DOHH2 (cell line): ENCODE measurements at regions not wholly inside any gene's neighbourhood (a gene's known extent, or its start where the extent isn't known, plus 50 kb on each side); places are given as distances from the start of the nearest gene placed in this dataset.

Experiments
- EZH2phosphoT487 ChIP-seq: fragments of 200-600 bp; sonication (generic); IDR thresholded peaks from 2 replicates; pipeline ENCODE4 v1.6.1; 2017; ENCODE audit warnings: borderline replicate concordance, mild to moderate bottlenecking, antibody characterized with exemption, low read length, moderate library complexity, mixed read lengths
- TF ChIP-seq, protein P1 (sequence below): fragments of 200-600 bp; sonication (generic); IDR thresholded peaks from one replicate; pipeline ENCODE4 v1.5.1; 2014; ENCODE audit warnings: antibody characterized with exemption, mild to moderate bottlenecking, low read depth, low read length; ENCODE audit not compliant: poor library complexity, severe bottlenecking

DNA sequence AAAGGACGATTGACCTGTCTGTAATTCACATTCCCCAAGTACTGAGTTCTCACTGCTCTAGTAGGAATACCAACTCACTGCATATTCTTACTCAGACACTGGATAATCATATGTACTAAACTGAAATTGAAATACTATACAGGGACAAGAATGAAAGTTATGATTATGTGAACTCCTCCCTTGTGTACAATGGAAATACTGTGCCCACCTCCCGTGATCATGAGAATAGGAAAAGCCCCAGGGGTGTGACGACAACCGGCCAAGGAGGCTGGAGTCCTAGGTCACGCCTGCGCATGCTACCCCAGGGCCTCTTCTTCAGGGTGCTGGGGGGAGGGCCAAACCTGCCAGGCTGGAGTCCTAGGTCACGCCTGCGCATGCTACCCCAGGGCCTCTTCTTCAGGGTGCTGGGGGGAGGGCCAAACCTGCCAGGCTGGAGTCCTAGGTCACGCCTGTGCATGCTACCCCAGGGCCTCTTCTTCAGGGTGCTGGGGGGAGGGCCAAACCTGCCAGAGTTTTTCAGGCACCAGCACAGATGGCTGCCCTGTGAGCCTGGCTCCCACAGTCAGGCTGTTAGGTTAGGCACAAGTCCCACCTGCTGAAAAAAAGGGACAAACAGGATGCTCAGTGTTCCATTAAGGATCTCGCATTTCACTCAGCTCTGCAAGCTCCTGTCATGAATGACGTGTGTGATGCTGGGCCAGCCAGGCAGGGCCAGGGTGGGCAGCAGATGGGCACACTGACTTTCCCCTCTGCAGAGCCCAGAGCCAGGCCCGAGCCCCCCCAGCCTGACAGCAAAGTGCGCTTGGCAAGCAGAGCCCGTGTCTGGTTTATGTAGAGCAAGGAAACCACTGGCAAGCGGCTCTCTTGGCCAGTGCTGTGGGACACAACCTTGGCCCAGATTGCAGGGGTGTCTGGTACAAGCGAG lies 107.7 kb downstream of the FOXF2 start:
- TF ChIP-seq, protein P1, sequence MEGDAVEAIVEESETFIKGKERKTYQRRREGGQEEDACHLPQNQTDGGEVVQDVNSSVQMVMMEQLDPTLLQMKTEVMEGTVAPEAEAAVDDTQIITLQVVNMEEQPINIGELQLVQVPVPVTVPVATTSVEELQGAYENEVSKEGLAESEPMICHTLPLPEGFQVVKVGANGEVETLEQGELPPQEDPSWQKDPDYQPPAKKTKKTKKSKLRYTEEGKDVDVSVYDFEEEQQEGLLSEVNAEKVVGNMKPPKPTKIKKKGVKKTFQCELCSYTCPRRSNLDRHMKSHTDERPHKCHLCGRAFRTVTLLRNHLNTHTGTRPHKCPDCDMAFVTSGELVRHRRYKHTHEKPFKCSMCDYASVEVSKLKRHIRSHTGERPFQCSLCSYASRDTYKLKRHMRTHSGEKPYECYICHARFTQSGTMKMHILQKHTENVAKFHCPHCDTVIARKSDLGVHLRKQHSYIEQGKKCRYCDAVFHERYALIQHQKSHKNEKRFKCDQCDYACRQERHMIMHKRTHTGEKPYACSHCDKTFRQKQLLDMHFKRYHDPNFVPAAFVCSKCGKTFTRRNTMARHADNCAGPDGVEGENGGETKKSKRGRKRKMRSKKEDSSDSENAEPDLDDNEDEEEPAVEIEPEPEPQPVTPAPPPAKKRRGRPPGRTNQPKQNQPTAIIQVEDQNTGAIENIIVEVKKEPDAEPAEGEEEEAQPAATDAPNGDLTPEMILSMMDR: no peak
- TF ChIP-seq EZH2phosphoT487: no peak
